ENCODE measurements at regions not wholly inside any gene's neighbourhood (a gene's known extent, or its start where the extent isn't known, plus 50 kb on each side); places are given as distances from the start of the nearest gene placed in this dataset.
"Not testable (repeated sequence)": the region's sequence is repeated elsewhere in the genome, so short reads cannot be mapped to it uniquely, and the experiment has no call there.

DNA sequence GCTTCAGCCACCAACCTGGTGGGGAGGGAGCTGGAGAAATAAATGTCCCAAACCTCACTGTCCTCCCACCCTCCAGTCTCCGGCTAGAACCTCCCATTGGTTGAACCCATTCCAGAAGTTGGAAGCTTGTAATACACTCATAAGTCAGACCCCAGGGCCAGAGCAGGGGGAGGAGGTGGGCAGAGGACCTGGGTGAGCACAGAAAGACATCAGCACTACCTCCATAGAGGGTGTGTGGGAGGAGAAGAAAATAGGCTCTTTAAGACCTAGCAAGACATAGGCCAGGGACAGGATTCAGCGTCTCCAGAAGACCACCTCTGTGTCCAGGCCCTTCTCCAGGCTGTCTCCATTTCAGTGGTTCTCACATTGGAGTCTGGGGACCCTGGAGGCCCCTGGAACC lies 73.3 kb upstream of the TOP1 start:
- Histone ChIP-seq H3K4me1 (ENCODE audit: insufficient read depth, low read length) (no peaks in the 10 kb centered on the region), H3K9me3 (ENCODE audit: low read length) (no peaks in the 10 kb centered on the region), H3K27ac (ENCODE audit: low read depth, low read length) (no peak overlapping the region), H3K27me3 (ENCODE audit: control insufficient read depth in 1 of 2, insufficient read depth in 2 of 2, low read length in 2 of 2) (no peaks in the 10 kb centered on the region), H3K9ac (ENCODE audit: low read length) (no peak overlapping the region), H3K4me3 (ENCODE audit: low read depth in 1 of 2, low read length in 2 of 2) (no peak overlapping the region), H3K36me3 (ENCODE audit: insufficient read depth, low read length) (no peaks in the 10 kb centered on the region)

DNA sequence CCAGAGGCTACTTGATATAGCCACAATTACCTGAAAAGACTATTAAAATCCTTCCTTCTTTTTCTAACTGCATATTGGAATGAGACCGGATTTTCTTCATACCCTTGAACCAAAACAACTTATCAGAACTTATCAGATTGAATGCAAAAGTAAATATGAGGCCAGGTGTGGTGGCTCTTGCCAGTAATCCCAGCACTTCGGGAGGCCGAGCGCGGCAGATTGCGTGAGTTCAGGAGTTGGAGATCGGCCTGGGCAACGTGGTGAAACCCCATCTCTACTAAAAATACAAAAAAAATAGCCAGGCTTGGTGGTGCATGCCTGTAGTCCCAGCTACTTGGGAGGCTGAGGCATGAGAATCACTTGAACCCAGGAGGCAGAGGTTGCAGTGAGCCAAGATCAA lies 72.8 kb upstream of the TOP1 start:
- not testable (repeated sequence) for H3K4me1 ChIP-seq (ENCODE audit: insufficient read depth, low read length); H3K4me3 ChIP-seq (ENCODE audit: low read depth in 1 of 2, low read length in 2 of 2); H3K36me3 ChIP-seq (ENCODE audit: insufficient read depth, low read length); H3K27ac ChIP-seq (ENCODE audit: low read depth, low read length); H3K27me3 ChIP-seq (ENCODE audit: control insufficient read depth in 1 of 2, insufficient read depth in 2 of 2, low read length in 2 of 2); H3K9ac ChIP-seq (ENCODE audit: low read length); H3K9me3 ChIP-seq (ENCODE audit: low read length)

DNA sequence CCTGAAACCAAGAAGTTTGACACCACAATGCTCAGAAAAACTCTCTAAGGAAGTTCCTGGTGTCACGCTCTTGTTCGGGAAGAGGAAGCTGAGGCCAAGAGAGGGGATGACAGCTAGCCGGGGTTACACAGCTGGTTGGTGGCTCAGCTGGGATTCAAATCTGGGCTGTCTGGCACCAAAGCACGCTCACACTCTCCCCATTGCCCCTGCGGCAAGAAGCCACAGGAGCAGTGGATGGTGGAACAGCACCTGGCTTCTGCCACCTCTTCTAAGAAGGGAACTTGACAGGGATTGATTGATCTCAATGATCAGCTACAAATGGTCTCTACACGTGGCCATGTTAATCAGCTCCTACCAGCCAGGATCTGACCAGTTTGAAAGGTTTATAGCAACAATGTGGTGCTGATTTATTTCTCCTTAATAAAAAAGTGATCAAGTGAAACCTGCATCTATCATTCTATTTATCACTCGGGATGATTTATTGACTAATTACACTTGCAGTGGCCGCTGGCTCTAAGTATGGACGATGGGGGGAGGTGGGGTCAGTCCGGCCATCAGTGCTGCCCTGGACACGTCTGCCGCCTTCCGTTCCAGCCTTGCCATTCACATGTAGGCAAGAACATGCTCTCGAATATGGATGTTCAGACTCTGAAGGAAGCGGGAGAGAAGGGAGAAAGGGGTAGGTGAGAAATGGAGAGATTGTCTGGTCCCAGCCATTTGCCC lies 71.9 kb upstream of the TOP1 start:
- H3K4me3 ChIP-seq (ENCODE audit: low read depth in 1 of 2, low read length in 2 of 2) = no peak overlapping the region
- H3K9ac ChIP-seq (ENCODE audit: low read length) = no peak overlapping the region

DNA sequence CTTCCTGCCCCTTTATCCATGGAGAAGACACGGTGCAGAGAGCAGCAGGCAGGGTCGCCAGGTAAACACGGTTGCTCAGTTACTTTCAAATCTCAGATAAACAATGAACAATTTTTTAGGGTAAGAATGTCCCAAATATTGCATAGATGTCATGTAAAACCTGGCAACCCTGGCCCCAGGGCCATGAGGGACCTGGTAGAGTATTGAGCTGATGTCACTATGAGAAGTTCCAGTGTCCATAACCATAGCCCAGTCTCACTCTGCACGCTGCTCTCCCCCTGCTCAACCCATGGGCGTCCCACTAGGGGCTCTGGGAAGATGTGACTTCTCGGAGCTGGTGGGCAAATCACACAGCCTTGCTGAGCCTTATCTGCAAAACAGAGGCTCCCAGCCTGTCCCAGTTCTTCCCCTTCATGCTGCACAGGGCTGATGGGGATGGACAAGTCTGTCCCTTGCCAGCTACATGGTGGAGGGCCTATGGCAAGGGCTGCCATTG lies 71.3 kb upstream of the TOP1 start:
- H3K27ac ChIP-seq (ENCODE audit: low read depth, low read length) = no peak overlapping the region
- H3K36me3 ChIP-seq (ENCODE audit: insufficient read depth, low read length) = no peaks in the 10 kb centered on the region
- H3K4me1 ChIP-seq (ENCODE audit: insufficient read depth, low read length) = no peaks in the 10 kb centered on the region
- H3K4me3 ChIP-seq (ENCODE audit: low read depth in 1 of 2, low read length in 2 of 2) = no peak overlapping the region
- no peak overlapping the region for H3K9ac ChIP-seq (ENCODE audit: low read length)
- H3K27me3 ChIP-seq (ENCODE audit: control insufficient read depth in 1 of 2, insufficient read depth in 2 of 2, low read length in 2 of 2) = no peaks in the 10 kb centered on the region
- no peaks in the 10 kb centered on the region for H3K9me3 ChIP-seq (ENCODE audit: low read length)

More for the DNA sequence above, 71.9 kb upstream of the TOP1 start:
- no peaks in the 10 kb centered on the region for H3K4me1 ChIP-seq (ENCODE audit: insufficient read depth, low read length)
- H3K9me3 ChIP-seq (ENCODE audit: low read length) = no peaks in the 10 kb centered on the region
- no peaks in the 10 kb centered on the region for H3K36me3 ChIP-seq (ENCODE audit: insufficient read depth, low read length)
- no peaks in the 10 kb centered on the region for H3K27me3 ChIP-seq (ENCODE audit: control insufficient read depth in 1 of 2, insufficient read depth in 2 of 2, low read length in 2 of 2)
- no peak overlapping the region for H3K27ac ChIP-seq (ENCODE audit: low read depth, low read length)

DNA sequence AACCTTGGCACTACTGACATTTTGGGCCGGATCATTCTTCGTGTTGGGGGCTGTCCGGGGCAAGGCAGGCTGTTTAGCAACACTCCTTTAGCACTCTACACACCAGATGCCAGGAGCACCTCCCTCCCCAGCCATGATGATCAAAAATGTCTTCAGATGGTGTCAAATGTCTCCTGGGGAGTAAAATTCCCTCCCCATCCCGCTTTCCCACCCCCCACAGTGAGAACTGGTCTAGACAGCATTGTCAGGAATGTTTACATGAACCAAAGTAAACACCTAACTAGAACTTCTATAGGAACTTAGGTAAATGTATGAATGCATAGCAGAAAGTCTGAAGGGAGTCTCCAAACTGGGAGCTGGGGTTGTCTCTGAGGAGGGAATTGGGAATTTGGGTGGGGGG lies 70.0 kb upstream of the TOP1 start:
- no peak overlapping the region for H3K9ac ChIP-seq (ENCODE audit: low read length)
- no peaks in the 10 kb centered on the region for H3K4me1 ChIP-seq (ENCODE audit: insufficient read depth, low read length)
- H3K27me3 ChIP-seq (ENCODE audit: control insufficient read depth in 1 of 2, insufficient read depth in 2 of 2, low read length in 2 of 2) = no peaks in the 10 kb centered on the region
- no peak overlapping the region for H3K4me3 ChIP-seq (ENCODE audit: low read depth in 1 of 2, low read length in 2 of 2)
- H3K27ac ChIP-seq (ENCODE audit: low read depth, low read length) = no peak overlapping the region
- H3K36me3 ChIP-seq (ENCODE audit: insufficient read depth, low read length) = no peaks in the 10 kb centered on the region
- H3K9me3 ChIP-seq (ENCODE audit: low read length) = no peaks in the 10 kb centered on the region

DNA sequence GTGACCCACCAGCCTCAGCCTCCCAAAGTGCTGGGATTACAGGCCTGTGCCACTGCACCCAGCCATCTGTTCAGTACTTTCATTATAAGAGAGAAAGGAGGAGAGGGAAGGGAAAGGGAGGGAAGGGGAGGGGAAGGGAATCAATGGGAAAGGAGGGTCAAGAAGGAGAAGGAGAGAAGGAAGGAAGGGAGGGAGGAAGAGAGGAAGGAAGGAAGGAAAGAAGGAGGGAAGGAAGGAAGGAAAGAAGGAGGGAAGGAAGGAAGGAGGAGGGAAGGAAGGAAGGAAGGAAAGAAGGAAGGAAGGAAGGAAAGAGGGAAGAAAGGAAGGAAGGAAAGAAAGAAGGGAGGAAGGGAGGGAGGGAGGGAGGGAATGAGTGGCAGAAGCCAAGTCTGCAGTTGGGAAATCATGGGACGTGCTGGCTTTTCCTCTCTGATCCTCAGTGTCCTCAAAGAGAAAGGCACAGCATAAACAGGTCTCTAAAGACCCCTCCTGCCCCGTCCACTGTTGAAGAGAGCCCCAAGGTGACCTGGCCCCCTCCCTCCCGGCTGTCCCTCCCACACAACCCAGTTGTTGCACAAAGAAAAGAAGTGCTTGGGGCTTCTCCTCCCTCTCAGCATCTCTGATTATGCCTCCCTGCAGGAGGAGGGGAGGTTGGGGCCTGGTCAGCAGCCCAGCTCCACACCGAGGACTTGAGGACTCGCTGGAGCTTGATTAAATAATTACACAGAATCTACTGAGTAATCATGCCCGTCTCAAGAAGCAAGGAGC lies 69.1 kb upstream of the TOP1 start:
- H3K4me3 ChIP-seq (ENCODE audit: low read depth in 1 of 2, low read length in 2 of 2) = no peak overlapping the region
- no peaks in the 10 kb centered on the region for H3K4me1 ChIP-seq (ENCODE audit: insufficient read depth, low read length)
- no peaks in the 10 kb centered on the region for H3K36me3 ChIP-seq (ENCODE audit: insufficient read depth, low read length)
- H3K9me3 ChIP-seq (ENCODE audit: low read length) = no peaks in the 10 kb centered on the region
- no peak overlapping the region for H3K9ac ChIP-seq (ENCODE audit: low read length)
- H3K27me3 ChIP-seq (ENCODE audit: control insufficient read depth in 1 of 2, insufficient read depth in 2 of 2, low read length in 2 of 2) = no peaks in the 10 kb centered on the region
- no peak overlapping the region for H3K27ac ChIP-seq (ENCODE audit: low read depth, low read length)

DNA sequence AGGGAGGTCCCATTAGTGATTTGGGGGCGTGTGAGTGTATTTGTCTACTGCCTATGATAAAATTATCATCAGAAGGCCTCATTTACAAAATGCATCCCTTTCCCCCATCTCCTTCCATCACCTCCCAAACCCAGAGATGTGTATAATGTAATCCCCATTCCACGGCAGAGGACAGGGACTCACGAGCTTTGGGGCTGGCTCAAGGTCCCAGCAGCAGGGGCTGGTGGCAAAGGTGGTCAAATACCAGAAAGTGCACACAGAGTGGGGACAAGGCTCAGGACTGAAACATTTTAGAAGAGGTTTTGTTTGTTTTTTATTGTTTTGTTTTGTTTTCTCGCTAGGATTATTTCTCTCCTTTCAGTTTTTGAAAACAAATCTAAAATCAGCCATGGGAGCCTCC lies 68.5 kb upstream of the TOP1 start:
- H3K9me3 ChIP-seq (ENCODE audit: low read length) = no peaks in the 10 kb centered on the region
- H3K4me3 ChIP-seq (ENCODE audit: low read depth in 1 of 2, low read length in 2 of 2) = no peak overlapping the region
- no peak overlapping the region for H3K27ac ChIP-seq (ENCODE audit: low read depth, low read length)
- no peaks in the 10 kb centered on the region for H3K36me3 ChIP-seq (ENCODE audit: insufficient read depth, low read length)
- no peaks in the 10 kb centered on the region for H3K27me3 ChIP-seq (ENCODE audit: control insufficient read depth in 1 of 2, insufficient read depth in 2 of 2, low read length in 2 of 2)
- H3K4me1 ChIP-seq (ENCODE audit: insufficient read depth, low read length) = no peaks in the 10 kb centered on the region
- no peak overlapping the region for H3K9ac ChIP-seq (ENCODE audit: low read length)

DNA sequence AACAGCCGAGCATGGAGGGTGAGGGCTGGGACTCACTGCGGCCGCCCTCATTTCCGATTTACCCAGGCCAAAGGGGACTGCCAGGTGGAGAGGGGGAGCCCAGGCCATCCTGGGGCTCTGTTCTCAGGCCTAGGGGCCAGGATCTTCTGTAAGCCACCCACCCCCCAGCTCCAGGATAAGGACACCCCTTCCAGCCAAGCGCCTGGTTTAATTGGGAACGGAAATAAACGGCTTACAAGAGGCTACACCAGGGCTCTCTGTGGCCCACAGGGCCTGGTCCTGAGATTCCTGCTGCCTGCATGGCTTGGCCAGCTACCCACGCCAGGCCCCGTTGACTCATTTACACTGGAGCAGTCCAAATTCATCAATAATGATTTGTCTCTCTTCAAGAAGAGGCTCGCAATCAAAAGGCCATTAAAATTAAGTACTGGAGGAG lies 68.1 kb upstream of the TOP1 start:
- Histone ChIP-seq H3K27ac (ENCODE audit: low read depth, low read length) (no peak overlapping the region), H3K4me1 (ENCODE audit: insufficient read depth, low read length) (no peaks in the 10 kb centered on the region), H3K36me3 (ENCODE audit: insufficient read depth, low read length) (no peaks in the 10 kb centered on the region), H3K4me3 (ENCODE audit: low read depth in 1 of 2, low read length in 2 of 2) (no peak overlapping the region), H3K9me3 (ENCODE audit: low read length) (no peaks in the 10 kb centered on the region), H3K9ac (ENCODE audit: low read length) (no peak overlapping the region), H3K27me3 (ENCODE audit: control insufficient read depth in 1 of 2, insufficient read depth in 2 of 2, low read length in 2 of 2) (no peaks in the 10 kb centered on the region)

DNA sequence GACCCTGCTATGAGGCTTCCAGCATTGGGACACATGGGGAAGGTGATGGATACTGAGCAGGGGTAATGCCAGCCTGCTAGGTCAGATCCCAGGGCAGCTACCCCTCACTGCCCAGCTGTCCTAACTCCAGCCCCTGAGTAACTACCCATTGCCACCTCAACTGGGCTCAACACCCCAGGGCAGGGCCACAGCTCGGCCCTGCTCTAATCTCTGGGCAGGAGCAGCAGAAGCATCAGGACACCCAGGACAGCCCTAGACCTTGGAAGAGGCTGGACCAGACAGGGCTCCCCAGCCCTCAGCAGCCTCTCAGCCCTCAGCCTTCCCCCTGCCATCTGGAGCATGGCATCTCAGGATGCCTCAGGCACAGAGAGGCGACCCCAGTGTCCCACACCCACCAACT lies 67.4 kb upstream of the TOP1 start:
- Histone ChIP-seq H3K27ac (ENCODE audit: low read depth, low read length) (no peak overlapping the region), H3K9me3 (ENCODE audit: low read length) (no peaks in the 10 kb centered on the region), H3K36me3 (ENCODE audit: insufficient read depth, low read length) (no peaks in the 10 kb centered on the region), H3K4me3 (ENCODE audit: low read depth in 1 of 2, low read length in 2 of 2) (no peak overlapping the region), H3K9ac (ENCODE audit: low read length) (no peak overlapping the region), H3K4me1 (ENCODE audit: insufficient read depth, low read length) (no peaks in the 10 kb centered on the region), H3K27me3 (ENCODE audit: control insufficient read depth in 1 of 2, insufficient read depth in 2 of 2, low read length in 2 of 2) (no peaks in the 10 kb centered on the region)

DNA sequence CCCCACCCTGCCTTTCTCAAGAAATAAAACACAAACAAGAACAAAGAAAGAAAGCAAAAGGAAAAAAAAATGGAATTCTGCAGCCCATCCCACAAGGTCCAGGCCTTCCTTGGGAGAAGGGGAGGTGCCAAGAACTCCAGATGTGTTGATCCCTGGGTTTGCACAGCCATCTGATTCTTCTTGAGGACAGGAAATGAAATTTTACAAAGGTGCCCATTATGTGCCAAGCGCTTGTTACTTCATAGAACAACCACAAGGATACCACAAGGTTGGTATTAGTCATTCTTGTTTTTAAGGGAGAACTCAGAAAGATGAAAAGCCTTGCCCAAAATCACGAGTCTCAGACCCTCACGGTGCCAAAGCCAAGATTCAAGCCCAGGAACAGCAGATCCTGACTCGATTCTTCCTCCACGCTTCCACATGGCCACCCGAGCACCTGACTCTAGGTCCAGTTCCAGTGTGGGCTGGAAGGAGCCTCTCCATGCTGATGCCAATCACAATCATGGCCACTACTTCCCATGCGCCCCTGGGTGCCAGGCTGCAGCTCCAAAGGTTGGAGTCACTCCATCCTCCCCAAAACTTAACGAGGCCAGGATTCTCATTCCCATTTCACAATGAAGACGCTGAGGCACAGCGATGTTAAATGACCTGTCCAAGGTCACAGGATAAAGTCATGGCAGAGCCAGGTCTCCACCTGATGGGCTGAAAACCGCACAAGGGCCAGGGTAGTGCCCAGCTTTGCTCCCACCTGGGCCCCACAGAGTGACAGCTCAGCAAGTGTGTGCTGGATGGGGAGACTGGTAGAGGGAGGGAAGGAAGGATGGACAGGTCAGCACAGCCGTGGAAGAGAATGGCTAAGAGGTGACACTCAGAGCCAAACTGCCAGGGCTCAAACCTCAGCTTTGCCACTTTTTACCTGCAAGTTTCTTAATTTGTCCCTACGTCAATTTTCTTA lies 66.7 kb upstream of the TOP1 start:
- H3K27ac ChIP-seq (ENCODE audit: low read depth, low read length) = no peak overlapping the region
- H3K9me3 ChIP-seq (ENCODE audit: low read length) = no peaks in the 10 kb centered on the region
- no peaks in the 10 kb centered on the region for H3K4me1 ChIP-seq (ENCODE audit: insufficient read depth, low read length)

More for the DNA sequence above, 66.7 kb upstream of the TOP1 start:
- Histone ChIP-seq H3K27me3 (ENCODE audit: control insufficient read depth in 1 of 2, insufficient read depth in 2 of 2, low read length in 2 of 2) (no peaks in the 10 kb centered on the region), H3K36me3 (ENCODE audit: insufficient read depth, low read length) (no peaks in the 10 kb centered on the region), H3K4me3 (ENCODE audit: low read depth in 1 of 2, low read length in 2 of 2) (no peak overlapping the region), H3K9ac (ENCODE audit: low read length) (no peak overlapping the region)
